ENCODE measurements at regions not wholly inside any gene's neighbourhood (a gene's known extent, or its start where the extent isn't known, plus 50 kb on each side); places are given as distances from the start of the nearest gene placed in this dataset.

DNA sequence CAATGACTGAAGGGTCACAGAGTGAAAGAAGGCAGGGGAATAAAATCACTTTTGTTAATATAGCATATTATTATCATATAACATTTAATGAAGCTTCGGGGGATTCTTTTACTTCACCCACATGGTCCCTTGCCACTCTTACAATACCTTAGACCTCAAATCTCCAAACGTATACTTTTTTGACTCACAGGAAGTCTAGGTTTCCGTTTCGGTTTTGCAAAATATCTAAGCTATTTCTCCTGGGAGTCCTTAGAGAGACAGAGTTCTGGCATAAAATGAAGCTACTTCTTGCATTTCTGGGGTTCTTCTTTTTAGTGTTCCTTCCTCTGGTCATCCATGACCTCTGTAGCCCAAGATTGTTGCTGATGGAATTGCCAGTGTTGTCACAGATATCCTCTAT, 590.5 kb upstream of the ATP2B1 start:
- Histone ChIP-seq H3K27ac (peak overlapping the region in 5 of 12 donors; percentile 6 to 52 (median 29)), H3K4me1 (peaks cover 0 to 19% (median 0%) of the 10 kb centered on the region in 12 donors), H3K36me3 (no peaks in the 10 kb centered on the region), H3K9me3 (no peaks in the 10 kb centered on the region), H3K4me3 (peak overlapping the region in 3 of 12 donors; percentile 5 to 12 (median 6)), H3K27me3 (no peaks in the 10 kb centered on the region)
- peak in 1 of 4 donors; percentile 12 for ATAC-seq
- TF ChIP-seq POLR2A (IDR thresholded peaks at IDR 0.05): no peak
- no peak for TF ChIP-seq CTCF (IDR thresholded peaks at IDR 0.05)
- WGBS, 4 donors: 43 to 55% (median 48%) methylated on average over 4 of the region's 4 CpGs
- DNase-seq: no peak
- intact Hi-C loops (cut with DNase I): loop anchor here in 1 of 10 donors (10.0 kb wide), 1 partner anchor 226 kb away; no protein-coding TSS in a partner anchor

- intact Hi-C loops (cut with DNase I): loop anchor here in 1 of 10 donors (10.0 kb wide), 1 partner anchor 226 kb away; no protein-coding TSS in a partner anchor
- ATAC-seq (no peak), DNase-seq (no peak)
- H3K9me3 ChIP-seq: no peaks in the 10 kb centered on the region
- H3K36me3 ChIP-seq: no peaks in the 10 kb centered on the region
- H3K4me1 ChIP-seq: peaks cover 0 to 19% (median 0%) of the 10 kb centered on the region in 12 donors
- TF ChIP-seq CTCF (IDR thresholded peaks at IDR 0.05) (no peak), POLR2A (IDR thresholded peaks at IDR 0.05) (no peak)
- no peaks in the 10 kb centered on the region for H3K27me3 ChIP-seq
- WGBS, 4 donors: 88 to 92% (median 90%) methylated on average over 2 of the region's 2 CpGs
- peak overlapping the region in 4 of 12 donors; percentile 8 to 52 (median 32) for H3K27ac ChIP-seq
- peak overlapping the region in 1 of 12 donors; percentile 5 for H3K4me3 ChIP-seq
These were observed 589.8 kb upstream of the ATP2B1 start for GRCh38 chr12:90298289-90298948.

DNA sequence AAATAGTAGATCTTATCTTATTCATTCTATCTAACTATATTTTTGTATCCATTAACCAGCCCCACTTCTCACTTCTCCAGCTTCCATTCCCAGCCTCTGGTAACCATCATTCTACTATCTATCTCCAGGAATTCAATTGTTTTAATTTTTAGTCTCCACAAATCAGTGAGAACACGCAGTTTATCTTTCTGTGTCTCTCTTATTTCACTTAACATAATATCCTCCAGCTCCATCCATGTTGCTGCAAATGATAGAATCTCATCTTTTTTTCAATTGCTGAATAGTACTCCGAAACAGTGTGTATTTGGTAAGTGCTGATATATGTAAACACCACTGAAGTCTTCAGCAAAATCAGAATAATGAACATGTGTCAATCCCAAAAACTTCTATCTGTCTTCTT, 587.2 kb upstream of the ATP2B1 start:
- H3K4me3 ChIP-seq: no peak overlapping the region
- no peak overlapping the region for H3K27ac ChIP-seq
- ATAC-seq: no peak
- DNase-seq: no peak
- intact Hi-C loops (cut with DNase I): loop anchor here in 1 of 10 donors (10.0 kb wide), 1 partner anchor 229 kb away; no protein-coding TSS in a partner anchor
- H3K36me3 ChIP-seq: no peaks in the 10 kb centered on the region
- no peak for TF ChIP-seq CTCF (IDR thresholded peaks at IDR 0.05)
- TF ChIP-seq POLR2A (IDR thresholded peaks at IDR 0.05): no peak
- H3K27me3 ChIP-seq: no peaks in the 10 kb centered on the region
- WGBS, 4 donors: 79 to 90% (median 88%) methylated on average over 2 of the region's 2 CpGs
- H3K4me1 ChIP-seq: peaks cover 0 to 38% (median 4%) of the 10 kb centered on the region in 12 donors
- H3K9me3 ChIP-seq: no peaks in the 10 kb centered on the region

- WGBS, 4 donors: 24 to 32% (median 28%) methylated on average over 4 of the region's 4 CpGs
- no peaks in the 10 kb centered on the region for H3K27me3 ChIP-seq
- H3K4me3 ChIP-seq: no peak overlapping the region
- H3K9me3 ChIP-seq: peaks cover 0 to 15% (median 6%) of the 10 kb centered on the region in 12 donors
- intact Hi-C loops (cut with DNase I): loop anchor here in 1 of 10 donors (10.0 kb wide), 1 partner anchor 233 kb away; no protein-coding TSS in a partner anchor
- H3K27ac ChIP-seq: peak overlapping the region in 4 of 12 donors; percentile 0 to 30 (median 24)
- ATAC-seq (peak in 1 of 4 donors; percentile 30), DNase-seq (no peak)
- H3K4me1 ChIP-seq: peaks cover 0 to 21% (median 0%) of the 10 kb centered on the region in 12 donors
- H3K36me3 ChIP-seq: no peaks in the 10 kb centered on the region
- TF ChIP-seq CTCF (IDR thresholded peaks at IDR 0.05) (no peak), POLR2A (IDR thresholded peaks at IDR 0.05) (no peak)
These were observed 583.5 kb upstream of the ATP2B1 start for GRCh38 chr12:90292183-90292582.

Data from heart left ventricle (tissue), 16 donors.